Pulmonary artery endothelial cell (primary cell): ENCODE measurements at regions not wholly inside any gene's neighbourhood (a gene's known extent, or its start where the extent isn't known, plus 50 kb on each side); places are given as distances from the start of the nearest gene placed in this dataset.

Experiments used
- DNase-seq: peaks from one replicate; pipeline ENCODE4 v3.0.0-alpha.2; 2011; ENCODE audit warnings: low read depth, low spot score

DNA sequence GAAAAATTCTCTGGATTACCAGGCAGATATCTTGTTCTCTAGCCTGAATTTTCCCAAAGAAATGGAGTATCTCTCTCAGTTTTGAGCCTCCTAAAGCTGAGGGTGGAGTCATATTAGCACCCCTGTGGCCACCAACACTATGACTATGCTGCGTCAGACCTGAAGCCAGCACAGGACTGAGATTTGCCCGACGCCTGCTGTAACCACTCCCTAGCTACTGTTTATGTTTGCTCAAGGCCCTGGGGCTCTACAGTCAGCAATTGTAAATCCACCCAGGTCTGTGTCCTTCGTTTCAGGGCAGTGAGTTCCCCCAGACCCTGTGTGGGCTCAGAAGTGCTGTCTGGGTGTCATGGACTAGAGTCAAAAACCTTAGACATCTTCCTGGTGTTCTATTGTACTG lies 61.4 kb downstream of the ZXDA start:
- DNase-seq, result no peak

DNA sequence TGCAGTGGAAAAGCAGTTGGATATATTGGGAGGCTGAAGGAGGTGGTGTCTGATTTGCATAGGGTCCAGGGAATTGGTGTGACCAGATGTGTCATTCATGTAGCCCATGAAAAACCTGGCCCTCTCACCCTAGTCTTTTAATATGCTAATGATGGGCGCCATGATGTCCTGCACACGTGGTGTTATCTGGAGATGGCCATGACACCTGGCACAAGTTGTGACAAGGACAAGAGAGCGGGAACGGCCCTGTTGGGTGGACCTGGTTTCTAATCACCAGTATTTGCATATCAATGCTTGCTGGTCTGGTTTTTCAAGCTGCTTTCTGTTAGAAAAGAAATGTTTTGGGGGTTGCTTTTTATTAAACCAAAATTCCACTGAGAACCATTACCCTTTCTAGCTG lies 87.4 kb downstream of the ZXDA start:
- DNase-seq, result no peak

DNA sequence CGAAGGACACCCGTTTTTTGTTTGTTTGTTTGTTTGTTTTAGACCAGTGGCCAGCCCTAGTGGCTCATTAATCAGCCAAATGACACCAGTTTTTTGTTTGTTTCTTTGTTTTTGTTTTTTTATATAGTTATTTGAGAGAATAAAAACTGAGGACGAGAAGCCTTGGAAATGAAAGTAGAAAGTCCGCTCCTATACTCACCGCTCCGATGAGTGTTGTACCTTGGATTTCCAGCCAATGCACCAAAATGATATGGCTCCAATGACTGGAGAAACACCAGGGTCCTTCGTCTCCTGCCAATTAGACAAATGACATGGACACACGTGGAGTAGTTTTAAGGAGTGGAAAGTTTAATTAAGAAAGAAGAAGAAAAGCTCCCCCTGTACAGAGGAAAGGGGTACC lies 87.9 kb downstream of the ZXDA start:
- no peak for DNase-seq

DNA sequence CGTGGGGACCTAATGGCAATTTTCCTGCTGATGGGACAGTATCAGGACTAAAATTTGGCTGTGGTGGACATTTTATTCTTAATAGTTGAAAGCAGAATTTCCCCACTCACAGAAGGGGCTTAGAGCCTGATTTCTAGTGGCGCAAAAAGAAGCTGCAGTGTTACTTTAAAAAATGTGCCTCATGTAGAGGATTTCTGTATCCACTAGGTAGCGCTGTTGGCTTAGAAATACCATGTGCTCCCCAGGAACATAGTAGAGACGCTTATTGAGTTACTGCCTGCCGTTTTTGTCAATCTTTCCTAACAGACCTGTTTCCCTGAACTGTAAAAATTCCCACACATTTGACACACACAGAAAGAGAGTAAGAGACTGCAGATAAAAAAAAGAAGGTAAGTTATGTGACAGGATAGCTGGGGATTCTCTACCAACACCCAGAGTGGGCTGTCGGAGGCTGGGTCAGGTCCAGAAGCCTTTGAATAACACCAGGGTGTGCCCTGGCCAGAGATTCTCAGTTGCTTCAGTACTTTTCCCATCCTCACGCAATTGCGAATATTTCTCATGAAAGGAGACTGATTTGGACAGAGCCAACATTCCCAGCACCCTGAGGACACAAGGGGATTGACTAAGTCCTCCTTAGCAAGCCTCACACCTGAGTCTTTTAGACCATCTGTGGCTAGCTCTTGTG lies 88.4 kb downstream of the ZXDA start:
- peak; percentile 33 for DNase-seq

DNA sequence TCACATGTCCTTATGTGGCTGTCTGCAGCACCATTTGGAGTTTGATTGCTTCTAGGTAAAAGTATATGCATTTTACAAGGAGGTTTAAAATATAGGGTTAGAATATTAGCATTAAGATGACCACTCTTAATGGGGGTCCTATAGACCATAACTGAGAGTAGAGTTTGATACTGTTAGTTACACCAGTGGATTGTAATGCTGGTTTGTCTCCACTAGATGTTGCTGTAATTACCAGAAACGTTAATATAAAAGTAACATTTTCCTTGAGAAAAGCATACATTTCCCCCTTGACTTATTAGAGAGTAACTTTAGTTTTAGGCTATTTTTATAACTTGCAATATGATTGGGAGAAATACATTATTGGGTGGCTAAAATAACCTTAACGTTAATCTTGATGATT lies 93.0 kb downstream of the ZXDA start:
- no peak for DNase-seq

DNA sequence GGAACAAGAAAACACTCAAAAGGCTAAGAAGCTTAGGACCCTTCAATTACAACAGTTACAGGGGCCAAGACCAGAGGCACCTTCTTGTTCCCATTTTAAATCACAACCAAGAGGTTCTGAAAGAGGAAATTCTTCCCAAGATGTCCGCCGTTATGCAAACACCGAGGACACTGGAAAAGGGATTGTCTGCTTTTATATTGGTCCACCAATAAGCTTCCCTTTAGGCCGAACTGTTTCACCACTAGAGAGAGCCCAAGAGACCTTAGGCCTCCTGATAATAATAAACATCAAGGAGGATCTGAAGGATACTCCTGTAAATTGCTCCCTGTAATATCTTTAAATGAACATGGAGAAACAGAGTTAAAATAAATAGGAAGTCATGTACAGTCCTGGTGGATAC lies 92.6 kb upstream of the NLRP2B start:
- no peak for DNase-seq

DNA sequence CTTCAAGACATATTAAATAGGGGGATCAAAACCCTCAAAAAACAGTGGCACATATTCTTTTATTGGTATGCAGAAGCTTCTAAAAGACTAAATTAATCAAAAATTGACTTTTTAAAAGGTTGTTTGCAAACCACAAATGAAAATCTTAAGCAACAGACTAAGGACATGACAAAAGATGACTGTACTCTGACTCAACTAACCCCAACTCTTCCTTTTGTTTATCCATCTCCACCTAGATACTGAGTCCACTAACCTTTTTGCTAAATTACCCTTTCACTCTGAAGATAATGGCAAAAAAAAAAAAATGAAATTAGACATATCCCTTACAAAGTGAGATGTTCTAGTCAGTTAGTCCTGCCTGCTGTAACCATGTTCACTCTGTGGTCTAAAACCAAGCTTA lies 91.6 kb upstream of the NLRP2B start:
- no peak for DNase-seq

DNA sequence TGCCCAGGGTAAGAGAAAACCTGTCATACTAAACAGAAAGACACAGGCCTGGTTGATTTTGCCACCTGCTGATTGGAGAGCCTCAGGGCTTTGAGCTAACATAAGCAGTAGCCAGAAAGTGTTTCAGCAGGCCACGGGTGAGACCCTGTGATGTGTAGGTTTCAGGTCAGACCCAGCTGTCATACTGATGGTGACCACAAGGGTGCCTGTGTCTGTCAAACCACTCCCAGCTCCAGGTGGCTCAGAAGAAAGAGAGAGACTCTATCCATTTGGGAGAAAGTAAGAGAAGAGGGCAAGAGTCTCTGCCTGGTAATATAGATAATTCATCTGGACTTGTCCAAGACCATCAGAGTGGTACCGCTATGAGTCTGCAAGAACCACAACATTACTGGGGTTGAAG lies 72.8 kb upstream of the NLRP2B start:
- DNase-seq, result no peak

DNA sequence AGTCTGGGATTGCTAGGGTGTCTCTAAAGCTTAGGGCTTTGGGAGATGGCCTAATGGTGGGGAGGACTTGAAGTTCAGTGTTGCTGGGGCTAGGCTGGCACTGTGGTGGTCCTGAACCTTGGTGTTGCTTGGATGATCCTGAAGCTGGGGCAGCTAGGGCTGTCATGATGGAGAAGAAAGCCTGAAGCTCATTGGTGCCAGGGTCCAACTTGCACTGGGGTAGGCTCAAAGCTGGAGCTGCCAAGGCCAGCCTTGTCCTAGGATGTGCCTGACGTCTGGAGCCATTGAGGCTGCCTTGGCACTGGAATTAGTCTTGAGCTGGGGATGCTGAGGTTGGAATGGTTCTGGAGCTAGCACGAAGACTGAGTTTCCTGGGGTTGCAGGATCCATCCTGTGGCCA lies 61.0 kb upstream of the NLRP2B start:
- DNase-seq, result no peak

DNA sequence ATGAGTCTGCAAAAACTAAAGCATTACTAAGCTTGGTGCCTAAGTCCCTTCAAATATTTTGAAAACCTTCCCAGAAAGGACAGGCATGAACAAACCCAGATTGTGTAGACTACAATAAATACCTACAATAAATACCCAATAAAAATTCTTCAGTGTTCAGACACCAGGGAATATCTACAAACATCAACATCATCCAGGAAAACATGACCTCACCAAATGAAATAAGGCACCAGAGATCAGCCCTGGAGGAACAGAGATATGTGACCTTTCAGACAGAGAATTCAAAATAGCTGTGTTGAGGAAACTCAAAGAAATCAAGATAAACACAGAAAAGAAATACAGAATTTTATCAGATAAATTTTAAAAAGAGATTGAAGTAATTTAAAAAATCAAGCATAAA lies 57.8 kb upstream of the NLRP2B start:
- DNase-seq, result no peak
